ENCODE measurements at regions not wholly inside any gene's neighbourhood (a gene's known extent, or its start where the extent isn't known, plus 50 kb on each side); places are given as distances from the start of the nearest gene placed in this dataset.

DNA sequence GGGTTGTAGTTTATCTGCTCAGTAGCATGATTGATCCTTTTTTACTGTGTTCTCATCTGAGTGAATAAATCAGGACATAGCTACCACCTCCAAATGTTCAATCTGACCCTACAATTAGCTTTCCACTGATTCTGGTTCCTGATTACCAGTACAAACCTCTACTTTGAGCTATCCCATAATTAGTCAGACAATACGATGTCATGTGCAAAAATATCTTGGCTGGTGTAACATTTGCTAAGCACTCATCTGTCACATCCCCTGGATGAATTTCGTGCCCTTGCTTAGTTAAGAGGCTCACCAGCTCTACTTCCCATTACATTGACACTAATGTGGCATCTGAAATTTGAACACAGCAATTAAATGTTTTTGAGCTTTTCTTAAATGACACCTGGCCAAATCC, 1101.0 kb upstream of the PCDH7 start:
- DNase-seq (ENCODE audit: low spot score in 2 of 2) (no peak), ATAC-seq (no peak)
- H3K27ac Mint-ChIP-seq = no peak overlapping the region

DNA sequence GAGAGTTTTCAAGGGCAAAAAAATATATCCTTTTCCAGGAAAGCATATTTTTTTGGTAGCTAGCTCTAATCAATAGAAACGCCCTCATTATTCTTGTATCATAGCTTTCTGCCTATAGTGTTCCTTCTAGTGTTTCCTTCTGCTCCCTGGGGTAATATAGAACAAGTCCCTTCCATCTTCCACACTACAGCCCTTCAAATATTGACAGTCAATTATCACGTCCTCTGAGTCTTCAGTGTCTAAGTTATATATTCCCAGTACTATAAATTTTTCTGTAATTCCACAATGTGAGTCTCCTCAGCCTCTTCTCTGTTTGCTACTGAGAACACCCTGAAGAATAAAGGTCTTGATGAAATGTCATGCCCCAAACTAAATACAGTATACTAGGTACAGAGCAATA, 1088.0 kb upstream of the PCDH7 start:
- DNase-seq (ENCODE audit: low spot score in 2 of 2) (no peak), ATAC-seq (no peak)
- peaks cover 18% of the 10 kb centered on the region in 2 donors for H3K9me3 Mint-ChIP-seq
- no peaks in the 10 kb centered on the region for H3K36me3 Mint-ChIP-seq
- H3K27ac Mint-ChIP-seq = no peak overlapping the region

More for the DNA sequence above, 1101.0 kb upstream of the PCDH7 start:
- H3K9me3 Mint-ChIP-seq = peaks cover 4 to 7% of the 10 kb centered on the region in 2 donors
- H3K36me3 Mint-ChIP-seq = no peaks in the 10 kb centered on the region

GRCh38 chr4:29636961-29637360, 1083.2 kb upstream of the PCDH7 start:
- Mint-ChIP-seq H3K36me3 (no peaks in the 10 kb centered on the region), H3K27ac (no peak overlapping the region), H3K9me3 (peaks cover 14 to 17% of the 10 kb centered on the region in 2 donors)
- no peak for ATAC-seq
- no peak for DNase-seq (ENCODE audit: low spot score in 2 of 2)

- DNase-seq (ENCODE audit: low spot score in 2 of 2) (no peak), ATAC-seq (no peak)
- no peaks in the 10 kb centered on the region for H3K36me3 Mint-ChIP-seq
- H3K9me3 Mint-ChIP-seq = peaks cover 18 to 19% of the 10 kb centered on the region in 2 donors
- no peak overlapping the region for H3K27ac Mint-ChIP-seq
Measured at GRCh38 chr4:29653221-29653620, 1066.9 kb upstream of the PCDH7 start.

DNA sequence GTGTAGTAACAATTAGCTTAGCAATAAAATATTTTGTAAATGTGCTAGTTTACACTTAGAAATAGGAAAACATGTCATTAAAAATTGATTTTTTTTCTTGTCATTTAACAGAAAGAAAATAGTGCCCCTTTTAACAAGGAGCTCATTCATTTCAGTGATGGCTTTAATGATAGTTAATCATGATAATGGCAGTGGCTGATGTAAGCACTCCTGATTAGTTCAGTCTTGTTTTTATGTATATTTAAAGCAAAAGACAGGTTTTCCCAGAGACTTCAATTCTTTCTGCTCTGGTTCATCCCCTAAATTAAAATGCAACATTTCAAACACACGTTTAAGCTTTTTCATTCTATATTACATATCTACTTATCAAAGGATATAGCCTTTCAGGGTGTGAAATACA, 1039.5 kb upstream of the PCDH7 start:
- H3K27ac Mint-ChIP-seq = no peak overlapping the region
- DNase-seq (ENCODE audit: low spot score in 2 of 2) (no peak), ATAC-seq (no peak)
- H3K9me3 Mint-ChIP-seq = peaks cover 14 to 35% of the 10 kb centered on the region in 2 donors
- H3K36me3 Mint-ChIP-seq = no peaks in the 10 kb centered on the region

GRCh38 chr4:29704059-29704458, 1016.1 kb upstream of the PCDH7 start:
- Mint-ChIP-seq H3K36me3 (peaks cover 7 to 10% of the 10 kb centered on the region in 2 donors), H3K9me3 (peaks cover 28 to 33% of the 10 kb centered on the region in 2 donors), H3K27ac (no peak overlapping the region)
- ATAC-seq (no peak), DNase-seq (ENCODE audit: low spot score in 2 of 2) (no peak)

GRCh38 chr4:29708473-29708872, 1011.7 kb upstream of the PCDH7 start:
- peaks cover 15 to 21% of the 10 kb centered on the region in 2 donors for H3K9me3 Mint-ChIP-seq
- ATAC-seq = no peak

GRCh38 chr4:29710519-29710918, 1009.6 kb upstream of the PCDH7 start:
- no peak for ATAC-seq
- Mint-ChIP-seq H3K27ac (no peak overlapping the region), H3K36me3 (peaks cover 6 to 7% of the 10 kb centered on the region in 2 donors), H3K9me3 (peaks cover 8 to 15% of the 10 kb centered on the region in 2 donors)
- no peak for DNase-seq (ENCODE audit: low spot score in 2 of 2)

More at GRCh38 chr4:29708473-29708872, 1011.7 kb upstream of the PCDH7 start:
- H3K36me3 Mint-ChIP-seq = peaks cover 6 to 7% of the 10 kb centered on the region in 2 donors
- no peak overlapping the region for H3K27ac Mint-ChIP-seq
- DNase-seq (ENCODE audit: low spot score in 2 of 2) = no peak

- peaks cover 8 to 11% of the 10 kb centered on the region in 2 donors for H3K9me3 Mint-ChIP-seq
- no peak for DNase-seq (ENCODE audit: low spot score in 2 of 2)
- H3K27ac Mint-ChIP-seq = no peak overlapping the region
- no peak for ATAC-seq
- H3K36me3 Mint-ChIP-seq = peaks cover 6 to 7% of the 10 kb centered on the region in 2 donors
Measured at GRCh38 chr4:29711226-29711625, 1008.9 kb upstream of the PCDH7 start.

- no peak overlapping the region for H3K27ac Mint-ChIP-seq
- peaks cover 10% of the 10 kb centered on the region in 2 donors for H3K9me3 Mint-ChIP-seq
- DNase-seq (ENCODE audit: low spot score in 2 of 2) = no peak
- no peaks in the 10 kb centered on the region for H3K36me3 Mint-ChIP-seq
- ATAC-seq = no peak
Measured at GRCh38 chr4:29717287-29718057, 1002.7 kb upstream of the PCDH7 start.

DNA sequence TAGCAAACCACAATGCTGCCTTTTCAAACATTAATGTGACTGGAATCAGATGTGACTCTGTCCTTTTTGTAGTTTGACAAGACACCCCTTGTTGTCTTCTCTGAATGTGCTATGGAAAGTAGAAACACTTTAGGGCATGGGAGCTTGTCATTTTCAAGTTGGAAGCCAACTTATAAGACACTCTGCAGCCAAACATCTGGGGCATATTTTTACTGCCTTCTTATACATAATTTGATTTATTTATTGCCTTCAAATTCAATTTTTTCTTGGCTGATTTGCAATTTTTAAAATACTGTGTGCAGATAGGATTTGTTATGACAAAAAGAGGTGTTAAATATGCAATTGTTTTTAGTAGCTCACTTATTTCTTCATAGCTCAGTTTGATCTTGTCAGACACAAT, 1002.0 kb upstream of the PCDH7 start:
- Mint-ChIP-seq H3K27ac (no peak overlapping the region), H3K9me3 (peaks cover 10% of the 10 kb centered on the region in 2 donors), H3K36me3 (no peaks in the 10 kb centered on the region)
- no peak for DNase-seq (ENCODE audit: low spot score in 2 of 2)
- ATAC-seq = no peak

DNA sequence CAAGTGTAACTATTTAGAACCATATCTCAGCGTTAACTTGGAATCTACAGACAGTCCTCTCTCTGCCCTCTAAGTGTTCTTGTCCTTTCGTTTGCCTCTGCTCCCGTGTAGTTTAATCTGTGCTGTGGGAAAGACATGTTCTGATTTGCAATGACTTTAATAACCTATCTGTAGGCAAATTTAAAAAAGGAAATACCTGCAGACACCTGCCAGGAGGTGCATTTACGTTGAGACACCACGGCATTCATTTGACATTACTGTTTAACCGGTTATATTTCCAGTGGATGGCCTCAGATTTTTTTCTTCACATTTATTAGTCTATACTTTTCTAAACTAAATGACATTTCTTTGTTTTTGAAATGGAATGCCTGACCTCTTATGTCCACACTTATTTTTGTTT, 997.9 kb upstream of the PCDH7 start:
- no peak for DNase-seq (ENCODE audit: low spot score in 2 of 2)
- Mint-ChIP-seq H3K9me3 (peaks cover 9 to 10% of the 10 kb centered on the region in 2 donors), H3K36me3 (no peaks in the 10 kb centered on the region), H3K27ac (no peak overlapping the region)
- no peak for ATAC-seq

GRCh38 chr4:29726938-29727337, 993.2 kb upstream of the PCDH7 start:
- Mint-ChIP-seq H3K27ac (no peak overlapping the region), H3K9me3 (peaks cover 0 to 3% of the 10 kb centered on the region in 2 donors), H3K36me3 (no peaks in the 10 kb centered on the region)
- ATAC-seq (no peak), DNase-seq (ENCODE audit: low spot score in 2 of 2) (no peak)

DNA sequence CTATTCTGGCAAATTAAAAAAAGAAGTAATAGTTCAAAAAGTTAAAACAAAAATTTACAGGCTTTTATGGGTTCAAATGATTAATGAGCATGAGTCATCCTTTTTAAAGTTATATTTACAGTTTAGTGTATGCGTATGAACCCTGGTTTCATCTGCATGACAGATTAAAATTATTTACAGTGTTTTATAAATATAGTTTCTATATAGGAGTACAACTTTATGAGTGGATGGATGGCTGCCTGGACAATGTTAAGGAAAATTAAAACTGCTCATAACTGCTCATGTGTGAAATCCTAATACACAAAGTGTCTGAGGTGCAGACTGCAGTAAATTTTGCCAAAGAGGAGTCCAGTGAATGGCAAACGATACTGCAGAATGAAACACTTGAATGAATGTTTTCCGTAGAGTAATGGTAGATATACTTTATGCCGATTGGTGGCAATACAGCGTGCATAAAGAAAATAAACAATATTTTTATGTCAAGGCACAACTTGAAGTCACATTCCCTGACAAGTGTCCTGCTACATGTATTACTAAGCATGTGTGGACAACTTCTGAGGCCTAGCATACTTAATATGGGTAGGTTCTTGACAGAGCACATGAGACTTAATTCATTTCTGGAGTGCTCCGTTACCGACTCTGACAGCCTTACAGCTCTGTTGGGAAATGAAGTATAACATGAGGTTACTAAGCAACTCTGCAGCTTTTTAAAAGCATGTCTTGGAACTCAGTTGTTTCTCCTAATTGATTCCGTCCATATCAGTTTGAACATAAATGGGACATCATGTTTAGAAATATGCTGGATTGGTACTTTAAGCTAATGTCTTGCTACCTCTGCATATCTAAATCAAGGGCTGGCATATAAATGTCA, 985.6 kb upstream of the PCDH7 start:
- H3K9me3 Mint-ChIP-seq = no peaks in the 10 kb centered on the region
- ATAC-seq (no peak), DNase-seq (ENCODE audit: low spot score in 2 of 2) (no peak)
- H3K27ac Mint-ChIP-seq = no peak overlapping the region
- H3K36me3 Mint-ChIP-seq = no peaks in the 10 kb centered on the region

DNA sequence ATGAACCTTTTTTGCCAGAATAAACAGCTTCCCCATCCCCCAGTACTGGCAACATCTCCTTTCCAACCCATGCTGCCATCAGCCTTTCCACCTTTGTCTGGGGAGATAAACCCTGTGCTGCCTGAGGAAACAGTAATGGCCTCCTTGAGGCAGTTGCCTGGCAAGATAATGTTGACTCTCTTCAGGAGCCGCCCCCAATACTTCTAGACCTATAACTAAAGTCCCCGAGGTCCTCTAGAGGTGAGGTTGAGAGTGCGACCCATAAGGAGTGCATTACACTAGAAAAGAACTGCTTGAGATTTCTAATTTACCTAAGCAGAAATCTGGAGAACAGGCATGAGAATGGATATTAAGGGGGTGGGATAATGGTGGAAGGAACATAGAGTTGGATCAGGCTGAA, 963.2 kb upstream of the PCDH7 start:
- ATAC-seq = no peak
- no peak for DNase-seq (ENCODE audit: low spot score in 2 of 2)
- Mint-ChIP-seq H3K27ac (no peak overlapping the region), H3K9me3 (peaks cover 17% of the 10 kb centered on the region in 2 donors), H3K36me3 (no peaks in the 10 kb centered on the region)

DNA sequence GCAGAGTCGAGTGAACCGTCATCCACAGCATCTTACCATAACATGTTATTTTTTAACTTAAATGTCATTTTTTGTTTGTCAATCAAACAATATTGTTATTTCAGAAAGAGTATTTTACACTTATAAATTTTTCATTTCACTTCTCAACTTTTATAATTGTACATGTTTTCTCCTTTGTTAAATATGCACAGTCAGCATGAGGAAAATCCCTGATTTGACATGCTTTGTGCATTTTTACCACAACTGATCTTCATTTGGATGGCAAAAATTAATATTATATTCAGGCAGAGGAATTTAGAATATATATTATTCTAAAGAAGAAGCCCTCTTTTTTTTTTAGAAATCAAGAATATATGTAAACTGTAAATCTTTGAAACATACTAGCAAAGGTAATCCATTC, 958.0 kb upstream of the PCDH7 start:
- H3K27ac Mint-ChIP-seq = no peak overlapping the region
- H3K9me3 Mint-ChIP-seq = peaks cover 14% of the 10 kb centered on the region in 2 donors
- ATAC-seq (no peak), DNase-seq (ENCODE audit: low spot score in 2 of 2) (no peak)
- no peaks in the 10 kb centered on the region for H3K36me3 Mint-ChIP-seq

- no peak for ATAC-seq
- peaks cover 21 to 36% of the 10 kb centered on the region in 2 donors for H3K9me3 Mint-ChIP-seq
- DNase-seq (ENCODE audit: low spot score in 2 of 2) = no peak
Measured at GRCh38 chr4:29770627-29771026, 949.5 kb upstream of the PCDH7 start.

More at GRCh38 chr4:29770627-29771026, 949.5 kb upstream of the PCDH7 start:
- Mint-ChIP-seq H3K27ac (no peak overlapping the region), H3K36me3 (peaks cover 0 to 7% of the 10 kb centered on the region in 2 donors)

Data from activated naive CD4-positive, alpha-beta T cell treated with anti-CD3 and anti-CD28 coated beads, Interleukin-2, amount 50 U/mL, for 72 hours (primary cell).